HCT116 (cell line): ENCODE measurements at regions not wholly inside any gene's neighbourhood (a gene's known extent, or its start where the extent isn't known, plus 50 kb on each side); places are given as distances from the start of the nearest gene placed in this dataset.

Source experiments
- ATF3 ChIP-seq: IDR thresholded peaks from 2 replicates; pipeline ENCODE4 v1.6.1; 2012
- CEBPB ChIP-seq: IDR thresholded peaks from 2 replicates; pipeline ENCODE4 v1.6.1; 2012; ENCODE audit warnings: low read depth
- CTCF ChIP-seq, 3 experiments: fragments of 200-600 bp in 1 of 3; sonication (generic) in 1 of 3; IDR thresholded peaks in 2 of 3; conservative IDR thresholded peaks in 1 of 3; 2 replicates each; pipeline ENCODE4 v1.5.1; 2012 to 2017; ENCODE audit warnings: low read depth in 2 of 3, low read length in 2 of 3, antibody characterized with exemption in 1 of 3, borderline replicate concordance in 1 of 3, control low read depth in 1 of 3, mild to moderate bottlenecking in 1 of 3, mixed read lengths in 1 of 3, mixed run types in 1 of 3, moderate library complexity in 1 of 3; ENCODE audit not compliant: insufficient read depth in 1 of 3
- EZH2phosphoT487 ChIP-seq: fragments of 200-600 bp; IDR thresholded peaks from 2 replicates; pipeline ENCODE4 v1.6.1; 2018; ENCODE audit warnings: antibody characterized with exemption, borderline replicate concordance
- POLR2A ChIP-seq: IDR thresholded peaks from 2 replicates; pipeline ENCODE4 v1.7.0; 2011; ENCODE audit warnings: borderline replicate concordance; ENCODE audit not compliant: insufficient read depth, insufficient read length; ENCODE audit errors: extremely low read depth
- SIN3A ChIP-seq: IDR thresholded peaks from 2 replicates; pipeline ENCODE4 v1.6.1; 2012; ENCODE audit warnings: low read depth

DNA sequence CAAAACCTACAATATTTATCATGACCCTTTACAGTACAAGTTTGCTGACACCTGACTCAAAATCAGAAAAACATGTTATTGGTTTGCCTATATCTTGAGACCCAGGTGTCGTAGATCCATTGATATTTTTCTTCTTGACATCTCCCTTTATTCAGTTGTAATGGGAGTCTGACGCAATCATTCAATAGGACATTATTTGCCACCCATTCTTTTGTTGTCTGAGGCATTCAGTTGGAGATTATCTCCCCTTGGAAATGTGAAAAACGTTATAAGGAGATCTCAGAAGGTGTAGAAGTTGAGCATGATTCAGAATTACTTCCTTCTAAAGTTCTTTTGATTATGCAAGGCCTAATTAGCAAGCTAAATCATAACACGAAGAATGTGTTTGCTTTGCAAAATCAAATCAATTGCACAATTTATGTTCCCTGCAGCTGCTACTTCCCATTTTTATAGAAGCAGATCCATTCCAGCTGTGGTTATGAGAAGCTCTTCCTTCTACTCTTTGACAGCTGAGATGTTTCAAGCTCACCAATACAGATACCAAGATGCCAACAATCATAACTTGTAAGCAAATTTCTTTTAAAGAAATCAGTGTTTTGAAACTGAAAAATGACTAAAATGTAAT, 228.2 kb upstream of the SYT1 start:
- TF ChIP-seq ATF3 (no peak), CTCF (IDR thresholded peaks at IDR 0.05 in 2 of 3, conservative IDR thresholded peaks at IDR 0.05 in 1 of 3; ENCODE audit: borderline replicate concordance in 1 of 3, insufficient read depth in 1 of 3, low read depth in 2 of 3, low read length in 2 of 3) (no peak), POLR2A (no peak), CEBPB (no peak), SIN3A (no peak), EZH2phosphoT487 (no peak)
